ENCODE measurements at regions not wholly inside any gene's neighbourhood (a gene's known extent, or its start where the extent isn't known, plus 50 kb on each side); places are given as distances from the start of the nearest gene placed in this dataset.

- TF ChIP-seq CTCF (IDR thresholded peaks at IDR 0.05) (no peak), POLR2A (IDR thresholded peaks at IDR 0.05) (no peak)
Measured at GRCh38 chr11:134573857-134574256, 161.8 kb upstream of the B3GAT1 start.

All from heart left ventricle (tissue), 13 donors.